Activated gamma-delta T cell treated with anti-CD3 and anti-CD28 coated beads, Interleukin-2, amount 50 U/mL, for 16 hours (primary cell): ENCODE measurements at regions not wholly inside any gene's neighbourhood (a gene's known extent, or its start where the extent isn't known, plus 50 kb on each side); places are given as distances from the start of the nearest gene placed in this dataset.

Experiments used
- DNase-seq: peaks from one replicate; pipeline ENCODE4 v3.0.0-alpha.2; 2020; ENCODE audit warnings: low read depth

DNA sequence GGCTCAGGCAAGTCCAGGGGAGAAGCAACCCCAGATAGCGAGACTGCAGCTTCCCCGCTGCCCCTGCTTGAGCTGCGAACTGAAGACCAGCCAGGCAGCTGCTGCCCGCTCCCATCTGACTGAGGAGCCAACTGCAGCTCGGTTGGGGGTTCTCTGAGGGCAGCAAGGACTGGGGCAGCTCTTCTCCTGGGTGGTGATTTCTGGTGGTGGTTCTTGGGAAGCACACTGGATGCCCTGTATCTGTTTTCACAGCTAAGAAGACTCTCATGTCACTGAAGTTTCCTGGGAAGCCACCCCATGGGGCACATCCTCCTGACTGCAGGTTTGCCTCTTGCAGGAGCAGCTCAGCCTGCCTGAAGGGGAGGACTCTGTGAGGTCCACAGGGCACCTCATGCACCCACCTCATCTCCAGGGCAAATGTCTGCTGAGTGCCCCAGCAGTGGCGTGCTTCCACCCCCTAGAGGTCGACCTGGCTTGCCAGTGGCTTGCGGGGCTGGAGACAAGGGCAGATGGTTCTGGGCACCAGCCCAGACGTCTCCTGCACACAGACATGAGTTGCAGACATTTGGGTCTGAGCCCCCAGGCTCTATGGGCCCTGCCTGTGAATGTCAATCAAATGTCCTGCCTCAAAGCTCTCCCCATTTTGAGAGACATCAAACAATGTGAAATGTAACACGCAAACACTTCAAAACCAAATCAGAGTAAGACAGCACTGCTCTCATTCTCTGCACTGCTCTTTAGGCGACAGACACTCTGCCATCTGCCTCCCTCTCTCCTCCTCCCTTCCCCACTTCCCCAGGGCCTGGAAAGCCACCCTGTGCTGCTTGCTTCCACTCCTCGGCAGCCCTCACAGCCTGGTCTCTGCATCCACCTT is 800.9 kb downstream of the BRD1 start:
- DNase-seq, result no peak

DNA sequence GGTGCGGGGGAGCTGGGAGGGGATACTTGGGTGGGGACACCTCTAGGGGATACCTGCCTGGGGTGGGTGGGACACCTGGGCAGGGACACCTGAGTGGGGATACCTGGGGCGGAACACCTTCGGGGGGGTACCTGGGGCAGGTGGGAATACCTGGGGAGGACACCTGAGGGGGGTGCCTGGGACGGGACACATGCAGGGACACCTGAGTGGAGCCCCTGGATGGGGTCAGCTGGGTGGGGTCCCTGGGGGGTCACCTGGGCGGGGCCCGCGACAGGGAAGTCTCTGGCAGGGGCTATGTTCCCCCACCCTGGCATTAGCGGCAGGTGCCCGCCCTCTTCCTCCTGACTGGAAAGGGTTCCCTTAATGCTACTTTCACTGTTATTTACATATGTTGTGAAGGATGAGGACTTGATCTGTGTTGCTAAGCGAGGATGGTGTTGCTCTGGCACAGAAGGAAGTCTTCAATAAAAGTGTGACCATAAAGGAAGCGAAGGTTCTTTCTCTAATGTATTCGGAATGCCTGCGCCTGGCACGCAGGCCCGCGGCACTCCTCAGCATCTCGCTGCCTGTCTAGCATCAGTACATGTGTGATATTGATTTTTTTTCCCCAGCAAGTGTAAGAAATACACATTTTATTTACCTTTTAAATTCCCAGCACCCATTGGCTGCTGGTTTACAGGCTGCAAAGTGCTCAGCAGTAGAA is 801.7 kb downstream of the BRD1 start:
- no peak for DNase-seq

DNA sequence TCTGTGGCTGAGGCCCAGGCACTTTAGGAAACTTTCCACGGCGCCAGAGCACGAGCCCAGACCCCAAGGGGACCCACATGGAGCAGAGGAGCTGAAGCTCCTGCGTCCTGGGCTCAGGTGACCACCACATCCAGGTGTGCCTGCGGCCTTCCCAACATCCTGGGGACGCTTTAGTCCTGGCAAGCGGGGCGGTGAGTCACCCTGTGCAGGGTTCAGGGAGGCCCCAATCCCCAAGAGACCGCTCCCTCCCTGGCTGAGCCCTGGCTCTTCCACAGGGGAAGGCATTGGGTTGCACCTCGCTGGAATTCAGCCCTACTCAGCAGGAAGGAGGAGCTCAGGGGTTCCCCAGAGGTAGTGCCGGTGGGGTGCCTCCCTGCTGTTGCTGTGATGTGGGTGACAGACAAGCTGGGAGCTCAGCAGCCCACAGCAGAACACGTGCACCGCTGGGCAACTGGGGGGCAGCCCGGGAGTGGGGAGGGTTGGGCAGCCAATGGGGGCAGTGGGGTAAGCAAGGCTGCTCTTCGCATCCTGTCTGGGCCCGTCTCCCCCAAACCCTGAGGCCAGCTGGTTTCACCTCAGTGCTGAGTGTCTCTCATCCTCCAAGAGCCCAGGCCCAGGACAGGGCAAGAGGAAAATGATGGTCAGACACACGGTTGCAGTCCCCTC is 802.8 kb downstream of the BRD1 start:
- DNase-seq, result no peak

DNA sequence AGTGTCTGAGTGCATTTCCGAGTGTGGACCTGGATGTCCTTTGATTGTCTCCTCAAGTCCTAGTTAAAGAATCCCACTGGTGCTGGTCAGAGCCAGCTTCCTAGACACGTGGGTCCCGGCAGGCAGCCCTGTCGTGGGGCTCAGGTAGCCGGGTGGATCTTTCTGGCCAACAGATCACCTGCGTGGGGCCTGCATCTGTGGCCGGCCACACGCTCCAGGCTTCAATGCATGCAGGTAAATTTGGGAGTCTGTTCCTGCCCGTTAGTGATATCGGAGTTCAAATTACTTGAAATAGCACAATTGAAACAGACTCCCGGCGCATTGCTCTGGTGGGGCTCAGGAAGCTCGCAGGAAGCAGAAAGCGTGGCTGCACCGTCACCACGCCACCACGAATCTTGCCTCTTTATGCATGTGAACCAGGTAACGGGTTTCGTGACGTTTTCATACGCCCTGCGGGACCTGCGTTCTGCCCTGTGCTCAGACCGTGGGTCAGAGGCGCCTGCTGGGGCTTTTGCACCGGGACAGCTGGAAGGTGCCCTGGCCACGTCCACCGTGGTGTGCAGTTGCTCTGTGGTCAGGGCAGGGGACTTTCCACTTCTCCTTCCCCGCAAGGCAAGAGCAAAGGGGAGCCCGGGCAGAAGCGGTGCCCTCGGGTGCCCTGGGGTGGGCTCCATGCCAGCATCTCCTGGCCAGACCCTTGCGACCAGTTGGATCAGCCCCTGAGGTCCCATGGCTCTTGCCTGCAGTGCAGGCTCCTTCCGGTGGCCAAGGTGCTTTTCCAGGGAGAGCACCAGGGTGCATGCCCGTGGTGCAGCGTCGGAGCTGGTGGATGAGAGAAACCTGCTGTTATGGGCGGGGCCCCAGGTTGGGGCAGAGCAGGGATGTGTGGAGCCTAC is 803.5 kb downstream of the BRD1 start:
- DNase-seq, result no peak

DNA sequence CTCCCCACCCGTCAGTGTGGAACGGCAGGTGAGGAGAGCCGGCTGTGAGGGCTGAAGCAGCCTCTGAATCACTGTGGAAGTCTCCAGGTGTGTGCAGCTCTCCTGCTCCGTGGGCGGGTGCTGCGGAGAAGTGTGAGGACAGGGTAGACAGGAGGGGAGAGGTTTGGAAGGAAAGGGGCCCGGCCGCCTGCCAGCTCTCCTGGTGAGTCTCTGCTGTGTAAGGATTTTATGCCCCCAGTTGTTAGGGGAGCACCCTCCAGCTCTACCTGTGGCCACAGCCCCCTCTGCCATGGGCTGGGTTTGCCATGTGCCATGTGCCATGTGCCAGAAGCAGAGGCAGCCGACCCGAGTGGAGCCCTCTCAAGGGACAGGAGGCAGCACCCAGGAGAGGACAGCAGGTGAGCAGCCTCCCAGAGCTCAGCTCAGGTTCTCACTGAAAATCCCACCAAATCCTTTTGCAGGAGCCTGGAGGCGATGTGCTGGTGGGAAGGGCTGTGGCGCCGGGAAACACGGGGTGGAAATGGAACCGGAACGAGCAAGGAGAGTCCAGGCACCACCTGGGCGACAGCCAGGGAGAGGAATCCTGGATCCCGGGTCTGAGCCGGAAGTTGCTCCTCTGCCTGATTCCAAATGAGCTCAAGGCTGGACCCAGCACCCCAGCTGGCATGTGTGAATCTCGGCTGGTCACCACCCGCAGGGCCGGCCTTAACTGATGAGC is 804.4 kb downstream of the BRD1 start:
- DNase-seq, result no peak

DNA sequence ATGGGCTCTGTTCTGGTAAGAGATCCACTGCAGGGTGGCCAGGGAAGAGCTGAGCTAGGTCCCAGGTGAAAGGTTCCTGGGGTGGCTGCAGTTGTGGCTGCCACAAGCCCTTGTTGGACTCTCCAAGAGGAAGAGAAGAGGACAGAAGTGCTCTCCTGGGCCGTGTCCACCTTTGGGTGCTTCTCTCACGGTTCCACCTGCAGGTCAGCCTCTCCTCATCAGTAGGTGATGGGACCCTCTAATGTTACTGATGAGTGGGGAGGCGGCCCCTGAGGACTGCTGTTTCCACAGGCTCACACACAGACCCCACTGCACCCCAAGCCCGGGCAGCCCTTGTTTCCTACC is 804.9 kb downstream of the BRD1 start:
- DNase-seq, result no peak

DNA sequence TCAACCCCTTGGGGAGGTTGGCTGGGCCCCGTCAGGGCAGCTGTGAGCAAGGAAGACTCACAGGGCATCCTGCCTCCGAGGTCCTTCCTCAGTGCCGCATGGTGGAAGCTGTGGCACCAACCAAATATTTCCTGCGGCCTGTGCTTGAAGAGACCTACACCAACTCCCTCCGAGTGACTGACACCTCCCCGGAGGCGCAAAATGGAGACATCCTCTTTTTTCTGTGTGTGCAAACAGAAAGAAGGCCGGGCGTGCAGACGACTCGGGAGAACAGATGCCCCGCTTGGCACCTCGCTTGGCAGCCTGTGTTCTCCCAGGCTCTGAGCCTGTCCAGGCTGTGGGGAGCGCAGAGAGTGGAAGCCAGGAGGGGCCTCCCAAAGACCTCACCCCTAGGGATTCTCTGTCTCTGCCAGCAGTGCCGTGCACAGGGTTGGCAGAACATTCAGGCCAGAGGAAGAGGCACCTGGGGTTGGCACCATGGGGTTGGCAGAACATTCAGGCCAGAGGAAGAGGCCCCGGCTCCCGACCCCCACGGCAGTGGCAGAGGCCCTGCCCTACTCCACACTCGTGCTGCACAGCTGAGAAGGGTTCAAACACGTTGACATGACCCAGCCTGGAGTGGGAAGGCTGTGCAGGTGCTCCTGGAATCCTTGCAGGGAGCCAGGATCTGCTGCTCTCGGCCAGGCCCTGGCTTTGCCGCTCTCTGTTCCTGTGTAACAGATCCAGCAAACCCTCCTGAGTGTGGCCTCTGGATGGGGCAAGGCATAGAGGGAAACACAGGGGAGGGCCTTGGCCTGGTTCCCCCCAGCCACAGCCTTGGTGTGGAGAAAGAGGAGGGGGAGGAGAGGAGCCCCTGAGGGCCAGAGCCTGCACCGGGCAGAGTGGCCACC is 805.5 kb downstream of the BRD1 start:
- DNase-seq, result no peak

DNA sequence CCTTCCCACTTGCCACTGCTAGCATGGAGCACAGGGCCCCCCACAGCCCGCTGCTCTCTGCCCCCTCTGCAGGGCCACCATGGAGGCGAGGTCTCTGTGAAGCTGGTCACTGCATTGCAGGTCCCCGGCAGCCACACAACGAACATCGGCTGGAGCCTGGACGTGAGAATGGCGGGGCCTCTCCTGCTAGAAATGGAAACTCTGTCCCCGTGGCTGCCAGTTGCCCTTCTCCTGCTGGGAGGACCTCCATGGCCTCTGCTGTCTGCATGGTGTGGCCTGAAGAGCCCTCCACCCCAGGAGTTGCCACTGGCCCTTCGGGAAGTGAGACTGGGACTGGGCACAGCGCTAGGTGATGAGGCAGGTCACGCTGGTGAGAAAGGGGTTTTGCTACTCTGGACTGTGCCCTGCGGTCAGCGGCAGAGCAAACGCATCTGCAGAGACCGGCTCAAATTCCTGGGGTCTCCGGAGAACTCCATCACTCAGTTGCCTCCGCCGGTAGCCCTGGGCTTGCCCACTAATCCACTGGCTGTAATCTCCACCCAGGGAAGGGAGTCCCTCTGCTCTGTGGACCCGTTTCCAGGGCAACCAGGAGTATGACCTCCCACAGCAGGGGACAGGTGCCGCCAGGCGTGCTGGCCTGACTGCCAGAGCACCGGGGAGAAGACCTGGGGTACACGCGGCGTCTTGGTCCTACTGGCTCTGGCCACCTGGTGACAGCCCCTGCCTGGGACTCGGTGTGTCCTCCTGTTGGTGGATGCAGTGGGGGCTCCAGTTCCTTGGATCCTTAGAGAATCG is 806.3 kb downstream of the BRD1 start:
- DNase-seq, result no peak

DNA sequence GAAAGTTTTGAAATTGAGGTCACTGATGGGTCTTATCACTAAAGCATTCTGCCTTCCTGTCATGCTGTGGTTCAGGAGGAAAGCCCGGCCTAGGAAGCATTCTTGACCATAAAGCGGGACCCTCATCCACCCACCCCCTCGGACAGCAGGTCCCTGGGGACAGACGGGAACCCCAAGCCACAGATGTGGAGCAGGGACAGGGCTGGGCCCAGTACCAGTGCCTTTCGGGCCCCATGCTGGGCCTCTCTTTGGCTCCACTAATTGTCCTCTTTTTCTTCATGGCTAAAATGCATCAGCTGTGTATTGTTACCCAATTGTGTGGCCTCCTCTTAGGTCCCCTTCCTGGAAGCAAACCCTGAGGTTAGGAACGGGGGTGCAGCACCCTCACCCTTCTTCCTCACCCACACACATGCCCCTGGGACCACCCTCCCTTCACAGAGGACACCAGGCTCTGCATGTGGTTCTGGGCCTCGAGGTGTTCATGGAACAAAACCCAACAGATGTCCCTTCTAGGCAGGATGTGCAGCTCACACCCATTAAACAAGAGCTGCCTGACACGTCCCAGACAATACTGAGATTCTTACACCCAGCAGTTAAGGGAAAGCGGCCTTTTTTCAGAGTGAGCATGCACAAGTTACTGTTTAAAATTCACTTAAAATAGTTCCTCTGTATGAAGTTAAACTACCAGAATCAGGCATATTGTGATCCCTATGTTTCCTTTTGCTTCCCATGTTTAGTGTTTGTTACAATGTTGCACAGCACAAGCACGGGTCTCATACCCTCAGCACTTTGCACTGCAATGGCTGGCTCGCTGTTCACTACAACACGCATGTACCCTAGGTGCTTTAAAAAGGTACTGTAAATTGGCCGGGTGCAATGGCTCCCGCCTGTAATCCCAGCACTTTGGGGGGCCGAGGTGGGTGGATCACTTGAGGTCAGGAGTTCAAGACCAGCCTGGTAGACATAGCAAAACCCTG is 807.6 kb downstream of the BRD1 start:
- DNase-seq, result no peak

DNA sequence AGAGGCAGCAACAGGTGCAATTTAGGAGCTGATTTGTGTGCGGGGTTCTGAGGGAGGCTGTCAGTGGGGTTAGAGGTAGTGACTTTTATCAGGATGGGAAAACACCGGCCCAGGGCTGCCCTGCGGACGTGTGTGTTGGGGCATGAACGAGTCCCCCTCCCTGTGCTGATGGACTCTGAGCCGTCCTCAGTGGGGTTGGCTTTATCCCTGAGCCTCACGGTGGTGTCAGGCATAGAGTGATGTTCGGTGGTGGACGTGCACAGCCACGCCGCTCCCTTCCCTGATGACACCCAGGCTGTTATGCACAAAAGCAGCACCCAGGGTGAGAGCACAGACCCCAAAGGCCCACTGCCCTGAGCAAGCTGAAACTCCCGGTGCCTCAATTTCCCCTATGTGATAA is 809.1 kb downstream of the BRD1 start:
- no peak for DNase-seq

DNA sequence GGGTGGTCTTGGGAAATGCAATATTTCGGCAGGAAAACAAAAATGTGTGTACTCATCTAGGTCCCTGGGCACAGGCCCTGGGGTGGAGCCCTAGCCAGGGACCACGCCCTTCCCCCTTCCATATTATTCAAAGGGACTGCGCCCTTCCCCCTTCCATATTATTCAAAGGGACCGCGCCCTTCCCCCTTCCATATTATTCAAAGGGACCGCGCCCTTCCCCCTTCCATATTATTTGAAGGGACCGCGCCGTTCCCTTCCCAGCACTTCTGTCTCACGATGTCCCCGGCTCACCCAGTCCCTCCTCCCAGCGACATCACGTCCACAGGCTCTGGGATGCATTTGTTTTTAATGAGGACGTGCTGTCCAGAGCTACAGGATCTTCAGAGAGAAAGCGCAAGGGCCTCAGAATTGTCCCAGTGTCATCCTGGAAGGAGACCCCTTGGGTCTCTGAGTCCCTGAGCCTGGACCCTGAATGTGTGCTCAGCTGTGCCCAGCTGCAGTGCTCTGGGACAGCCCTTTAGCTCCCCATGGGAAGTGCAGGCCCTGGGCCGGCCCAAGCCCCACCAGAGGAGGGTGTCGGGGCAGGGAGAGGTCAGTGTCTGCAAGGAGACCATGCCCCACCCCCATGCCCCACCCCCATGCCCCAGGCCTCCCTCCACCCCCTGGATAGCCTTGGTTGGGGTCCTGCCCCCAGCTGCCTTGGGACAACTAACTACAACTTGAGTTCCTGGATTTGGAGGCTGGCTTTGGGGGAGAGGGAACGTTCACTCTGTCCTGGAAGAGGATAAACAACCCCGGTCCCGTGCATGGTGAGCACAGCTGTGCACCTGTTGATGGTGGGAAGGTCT is 810.0 kb downstream of the BRD1 start:
- DNase-seq, result no peak

DNA sequence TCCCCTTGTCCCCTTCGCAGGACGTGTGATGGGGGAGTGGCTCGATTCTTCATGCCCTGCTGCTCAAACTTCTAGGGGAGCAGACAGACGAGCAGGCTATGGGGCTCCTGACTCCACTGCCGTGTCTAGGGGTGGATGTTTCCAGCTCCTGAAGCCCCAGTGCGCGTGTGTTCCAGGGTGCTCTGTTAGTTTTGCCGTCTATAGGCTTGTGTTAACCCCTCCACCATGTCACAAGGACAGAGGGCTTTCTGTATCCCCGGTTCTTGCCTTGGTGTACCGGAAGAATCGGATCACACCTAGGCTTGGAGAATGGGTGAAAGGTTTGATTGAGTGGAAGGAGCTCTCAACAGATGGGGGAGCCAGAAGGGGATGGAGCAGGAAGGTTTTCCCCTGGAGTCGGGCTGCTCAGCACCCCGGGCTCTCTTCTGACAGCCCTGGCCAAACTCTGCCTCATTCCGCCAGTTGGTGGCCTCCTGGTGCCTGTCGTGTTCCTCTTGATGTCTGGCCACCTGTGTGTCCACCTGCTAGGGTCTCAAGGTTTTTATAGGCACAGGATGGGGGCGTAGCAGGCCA is 810.7 kb downstream of the BRD1 start:
- no peak for DNase-seq

DNA sequence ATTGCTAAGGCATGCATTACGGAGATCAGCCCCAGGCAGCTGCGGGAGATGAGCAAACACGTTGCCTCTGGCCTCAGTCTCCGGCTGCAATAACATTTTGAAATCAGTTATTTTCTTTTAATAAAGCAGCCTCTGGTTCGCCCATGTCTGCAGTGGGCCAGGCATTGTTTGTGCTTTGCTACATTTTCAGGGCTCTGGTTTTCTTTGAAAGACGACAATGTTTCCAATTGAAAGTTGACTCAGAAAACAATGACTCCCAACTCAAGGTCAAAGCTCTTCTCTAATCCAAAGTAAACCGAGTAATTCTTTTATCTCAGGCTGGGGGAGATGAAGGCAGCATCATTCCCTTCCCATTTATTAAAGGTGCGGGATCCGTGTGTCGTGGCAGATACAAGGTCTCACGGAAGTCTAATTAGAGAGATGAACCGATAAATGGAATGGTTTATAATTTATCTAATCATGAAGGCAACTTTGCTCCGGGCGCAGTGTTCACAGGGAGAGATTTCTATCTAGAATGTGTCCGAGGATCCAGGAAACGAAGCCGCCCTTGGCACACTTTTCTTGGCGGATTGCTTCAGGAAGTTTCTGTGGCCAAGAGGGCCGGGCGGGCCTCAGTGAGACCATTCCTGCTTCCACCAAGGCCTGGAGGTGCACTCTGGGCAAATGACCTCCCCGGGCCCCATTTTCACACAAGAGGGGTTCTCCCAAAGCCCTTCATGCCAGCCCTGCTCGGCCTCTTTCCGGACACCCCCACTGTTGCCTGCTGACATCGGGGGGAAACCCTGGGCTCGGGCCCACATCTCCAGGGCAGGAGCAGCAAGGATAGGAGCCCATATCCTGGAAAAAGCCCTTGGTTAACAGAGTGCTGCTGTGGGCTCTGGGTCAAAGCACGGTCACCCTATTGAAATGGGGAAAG is 811.4 kb downstream of the BRD1 start:
- no peak for DNase-seq

DNA sequence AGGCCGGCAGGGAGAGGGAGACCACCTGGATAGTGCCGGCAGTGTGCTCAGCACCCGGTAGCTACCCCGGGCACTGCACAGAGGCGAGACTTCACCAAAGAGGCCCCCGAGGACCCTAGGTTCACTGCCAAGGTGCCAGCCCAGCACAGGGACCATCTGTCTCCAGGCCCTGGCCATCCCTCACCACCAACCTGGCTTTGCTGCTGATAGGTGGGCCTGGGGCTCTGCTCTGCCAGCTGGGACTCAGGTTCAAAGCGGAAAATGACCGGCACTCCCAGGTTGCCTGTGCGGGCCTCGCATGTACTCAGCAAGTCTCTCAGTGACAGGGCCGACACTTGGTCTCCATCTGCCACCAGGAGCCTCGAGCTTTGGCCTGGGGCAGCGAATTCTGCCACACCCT is 812.2 kb downstream of the BRD1 start:
- DNase-seq, result no peak

DNA sequence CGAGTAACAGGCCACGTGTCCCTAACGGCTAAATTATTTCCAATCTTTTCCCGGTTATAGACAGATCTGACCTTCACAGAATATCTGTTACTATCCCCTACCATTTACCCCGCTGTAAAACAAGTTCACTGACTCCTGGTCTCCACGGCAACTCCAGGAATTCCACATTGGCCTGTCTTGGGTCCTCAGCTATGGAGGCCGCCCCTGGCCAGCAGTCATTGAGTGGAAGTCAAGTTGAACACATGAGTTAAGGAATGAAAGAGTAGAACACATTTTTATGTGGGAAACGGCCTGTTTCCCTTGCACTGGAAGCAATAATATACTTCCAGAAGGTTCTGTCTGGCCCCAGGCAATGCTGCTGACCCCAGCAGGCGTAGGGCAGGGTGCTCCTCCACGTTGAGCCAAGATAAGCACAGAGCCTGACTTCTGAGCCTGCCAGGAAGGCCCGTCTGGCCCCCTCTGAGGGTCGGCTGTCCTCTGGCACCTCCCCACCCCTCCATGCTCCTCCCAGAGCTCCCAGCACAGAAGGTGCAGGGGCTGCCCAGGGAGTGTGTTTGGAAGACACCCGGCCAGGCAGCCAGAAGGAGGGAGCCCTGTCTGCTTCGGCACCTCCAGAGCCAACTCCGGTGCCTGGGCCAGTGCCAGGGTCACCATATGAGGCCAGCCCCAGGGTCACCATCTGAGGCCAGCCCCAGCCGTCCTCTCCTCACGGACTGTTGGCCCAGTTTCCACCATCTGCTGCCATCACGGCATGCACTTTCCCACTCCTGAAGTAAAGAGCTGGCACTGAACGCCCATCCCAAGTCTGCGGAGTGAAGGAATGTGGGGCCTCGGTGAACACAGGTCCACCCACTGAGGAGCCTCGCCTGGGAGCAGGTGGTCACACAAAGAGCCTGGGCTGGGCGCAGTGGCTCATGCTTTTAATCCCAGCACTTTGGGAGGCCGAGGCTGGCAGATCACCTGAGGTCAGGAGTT is 813.2 kb downstream of the BRD1 start:
- no peak for DNase-seq
